H1 (cell line): ENCODE measurements at regions not wholly inside any gene's neighbourhood (a gene's known extent, or its start where the extent isn't known, plus 50 kb on each side); places are given as distances from the start of the nearest gene placed in this dataset.

Experiments used
- CTCF ChIA-PET: fragments of 300-600 bp; sonication (Branson Sonifier 250); formaldehyde crosslinking; loops from one replicate; lab custom pipeline; 2021; ENCODE audit not compliant: partially characterized antibody; lab: Charles Lee
- POLR2A ChIA-PET: fragments of 300-600 bp; sonication (Branson Sonifier 250); formaldehyde crosslinking; loops from one replicate; lab custom pipeline; 2021; ENCODE audit warnings: inconsistent platforms; ENCODE audit not compliant: partially characterized antibody; lab: Charles Lee
- DNase-seq, 2 experiments: peaks; one replicate each; pipeline versions ENCODE4 v3.0.0 to v3.0.0-alpha.2; 2010 to 2022; ENCODE audit warnings: low spot score in 2 of 2, low read depth in 1 of 2, mixed read lengths in 1 of 2
- FAIRE-seq: peaks from 2 replicates; lab custom pipeline; 2011; peaks lifted over from hg19 to GRCh38; lab: Jason Lieb, UNC
- H2AFZ ChIP-seq: 2 replicates; pipeline ENCODE4 v1.8.1; 2012; ENCODE audit warnings: low read length, inconsistent platforms
- H2AK5ac ChIP-seq: 2 replicates; pipeline ENCODE4 v1.6.1; 2013; ENCODE audit warnings: low read depth, low read length
- H2BK120ac ChIP-seq: replicated peaks from 2 replicates; pipeline ENCODE3; 2013; ENCODE audit warnings: low read depth, low read length, inconsistent platforms
- H2BK12ac ChIP-seq: 2 replicates; pipeline ENCODE4 v1.6.1; 2013; ENCODE audit warnings: low read depth, low read length
- H2BK15ac ChIP-seq: 2 replicates; pipeline ENCODE4 v1.6.1; 2013; ENCODE audit warnings: low read length
- H2BK20ac ChIP-seq: 2 replicates; pipeline ENCODE4 v1.6.1; 2013; ENCODE audit warnings: low read length
- H2BK5ac ChIP-seq: 2 replicates; pipeline ENCODE4 v1.6.1; 2013; ENCODE audit warnings: low read depth, low read length
- H3K14ac ChIP-seq: 2 replicates; pipeline ENCODE4 v1.6.1; 2013; ENCODE audit warnings: inconsistent platforms; ENCODE audit not compliant: insufficient read length
- H3K18ac ChIP-seq: 2 replicates; pipeline ENCODE4 v1.6.1; 2013; ENCODE audit warnings: low read length; ENCODE audit errors: extremely low read depth
- H3K23ac ChIP-seq: 2 replicates; pipeline ENCODE4 v1.6.1; 2013; ENCODE audit warnings: inconsistent platforms; ENCODE audit not compliant: insufficient read length
- H3K23me2 ChIP-seq: 2 replicates; pipeline ENCODE4 v1.6.1; 2013; ENCODE audit warnings: low read depth, low read length
- H3K27ac ChIP-seq: 2 replicates; pipeline ENCODE4 v1.6.1; 2011; ENCODE audit warnings: low read depth, low read length, inconsistent platforms
- H3K27me3 ChIP-seq, 4 experiments: replicated peaks in 1 of 4; 1 replicate in 1 of 4; 2 replicates in 3 of 4; pipeline versions ENCODE4 v1.6.1 to v1.8.1; 2011 to 2013; ENCODE audit warnings: low read length in 3 of 4, mild to moderate bottlenecking in 3 of 4, inconsistent platforms in 2 of 4, mixed read lengths in 2 of 4, moderate library complexity in 1 of 4; ENCODE audit not compliant: control insufficient read depth in 3 of 4, insufficient read depth in 3 of 4; ENCODE audit errors: extremely low read depth in 1 of 4
- H3K36me3 ChIP-seq, 4 experiments: 2 replicates each; pipeline versions ENCODE4 v1.6.1 to v1.8.1; 2011 to 2013; ENCODE audit warnings: mild to moderate bottlenecking in 4 of 4, low read length in 3 of 4, moderate library complexity in 2 of 4, control low read depth in 1 of 4, inconsistent platforms in 1 of 4; ENCODE audit not compliant: insufficient read depth in 4 of 4, control insufficient read depth in 2 of 4
- H3K4ac ChIP-seq: replicated peaks from 2 replicates; pipeline ENCODE3; 2013; ENCODE audit warnings: low read length, low read depth, mixed read lengths, inconsistent platforms; ENCODE audit not compliant: insufficient read length
- H3K4me1 ChIP-seq, 4 experiments: replicated peaks in 1 of 4; 1 replicate in 1 of 4; 2 replicates in 3 of 4; pipeline versions ENCODE4 v1.6.1 to v1.8.1; 2011 to 2013; ENCODE audit warnings: low read length in 3 of 4, inconsistent platforms in 2 of 4, mixed read lengths in 1 of 4; ENCODE audit not compliant: insufficient read depth in 4 of 4, control insufficient read depth in 3 of 4
- H3K4me2 ChIP-seq, 2 experiments: 2 replicates each; pipeline versions ENCODE4 v1.6.1 to v1.8.1; 2011 to 2013; ENCODE audit warnings: low read depth in 2 of 2, low read length in 2 of 2, control low read depth in 1 of 2, inconsistent platforms in 1 of 2, mild to moderate bottlenecking in 1 of 2; ENCODE audit not compliant: insufficient read depth in 1 of 2
- H3K4me3 ChIP-seq, 4 experiments: fragments of 200-600, 300-600 bp in 1 of 4; sonication (generic), shearing (Covaris generic), sonication (Bioruptor Twin) in 1 of 4; 2 replicates each; pipeline versions ENCODE4 v1.5.1 to v1.8.1; 2011 to 2016; ENCODE audit warnings: low read length in 4 of 4, low read depth in 3 of 4, control low read depth in 2 of 4, inconsistent platforms in 2 of 4, mild to moderate bottlenecking in 2 of 4, mixed read lengths in 1 of 4, moderate library complexity in 1 of 4; ENCODE audit not compliant: insufficient read depth in 2 of 4; ENCODE audit errors: extremely low read depth in 1 of 4
- H3K56ac ChIP-seq: replicated peaks from 2 replicates; pipeline ENCODE3; 2013; ENCODE audit warnings: low read depth, mild to moderate bottlenecking, mixed read lengths, low read length, inconsistent platforms; ENCODE audit not compliant: insufficient read length
- H3K79me1 ChIP-seq: 2 replicates; pipeline ENCODE4 v1.6.1; 2013; ENCODE audit warnings: low read depth, low read length, control low read depth
- H3K79me2 ChIP-seq, 2 experiments: 2 replicates each; pipeline versions ENCODE4 v1.6.1 to v1.8.1; 2012 to 2013; ENCODE audit warnings: low read length in 2 of 2, mild to moderate bottlenecking in 2 of 2, inconsistent platforms in 1 of 2; ENCODE audit not compliant: insufficient read depth in 2 of 2, control insufficient read depth in 1 of 2
- H3K9ac ChIP-seq, 4 experiments: replicated peaks in 1 of 4; 1 replicate in 1 of 4; 2 replicates in 3 of 4; pipeline versions ENCODE4 v1.6.1 to v1.8.1; 2011 to 2013; ENCODE audit warnings: low read depth in 3 of 4, low read length in 3 of 4, control low read depth in 2 of 4, mild to moderate bottlenecking in 2 of 4, moderate library complexity in 2 of 4, inconsistent platforms in 1 of 4; ENCODE audit errors: extremely low read depth in 1 of 4
- H3K9me3 ChIP-seq, 2 experiments: 2 replicates each; pipeline versions ENCODE4 v1.6.1 to v1.8.1; 2012 to 2013; ENCODE audit warnings: mild to moderate bottlenecking in 2 of 2, moderate library complexity in 2 of 2, control low read depth in 1 of 2, inconsistent platforms in 1 of 2, low read depth in 1 of 2, low read length in 1 of 2, mixed read lengths in 1 of 2; ENCODE audit not compliant: insufficient read depth in 2 of 2
- H4K20me1 ChIP-seq, 2 experiments: replicated peaks in 1 of 2; 2 replicates each; pipeline versions ENCODE3 to v1.8.1; 2011 to 2013; ENCODE audit warnings: inconsistent platforms in 2 of 2, low read length in 2 of 2, mild to moderate bottlenecking in 1 of 2; ENCODE audit not compliant: insufficient read depth in 2 of 2, control insufficient read depth in 1 of 2
- H4K5ac ChIP-seq: 2 replicates; pipeline ENCODE4 v1.6.1; 2013; ENCODE audit warnings: low read length, low read depth, mixed read lengths, inconsistent platforms; ENCODE audit not compliant: insufficient read length
- H4K8ac ChIP-seq: 2 replicates; pipeline ENCODE4 v1.8.0; 2013; ENCODE audit warnings: mild to moderate bottlenecking, moderate library complexity, low read length, inconsistent platforms; ENCODE audit not compliant: insufficient read depth; ENCODE audit errors: extremely low read depth
- H4K91ac ChIP-seq: replicated peaks from 2 replicates; pipeline ENCODE3; 2013; ENCODE audit warnings: low read length, mixed read lengths, inconsistent platforms; ENCODE audit not compliant: insufficient read length
- CTCF ChIP-seq, 3 experiments: IDR thresholded peaks; 1 replicate in 2 of 3; 2 replicates in 1 of 3; pipeline versions ENCODE4 v1.5.1 to v1.6.1; 2011; ENCODE audit warnings: low read length in 3 of 3, mild to moderate bottlenecking in 3 of 3, inconsistent platforms in 2 of 3, low read depth in 1 of 3, moderate library complexity in 1 of 3; ENCODE audit not compliant: insufficient read depth in 1 of 3; ENCODE audit errors: control extremely low read depth in 1 of 3
- EGR1 ChIP-seq: IDR thresholded peaks from 2 replicates; pipeline ENCODE4 v1.6.1; 2011; ENCODE audit warnings: low read depth, low read length, borderline replicate concordance
- HDAC2 ChIP-seq, 2 experiments: fragments of 300-600 bp in 1 of 2; sonication (generic) in 1 of 2; IDR thresholded peaks; 2 replicates each; pipeline ENCODE4 v1.6.1; 2011 to 2012; ENCODE audit warnings: low read depth in 2 of 2, low read length in 2 of 2, mild to moderate bottlenecking in 2 of 2, moderate library complexity in 2 of 2, borderline replicate concordance in 1 of 2, inconsistent platforms in 1 of 2
- JUND ChIP-seq: IDR thresholded peaks from 2 replicates; pipeline ENCODE4 v1.6.1; 2011; ENCODE audit warnings: mild to moderate bottlenecking, improper control_type of control experiment, low read length
- POLR2A ChIP-seq, 2 experiments: IDR thresholded peaks; 1 replicate in 1 of 2; 2 replicates in 1 of 2; pipeline ENCODE4 v1.6.1; 2011; ENCODE audit warnings: low read depth in 2 of 2, low read length in 2 of 2, mild to moderate bottlenecking in 2 of 2; ENCODE audit errors: control extremely low read depth in 1 of 2
- RAD21 ChIP-seq, 2 experiments: IDR thresholded peaks in 1 of 2; conservative IDR thresholded peaks in 1 of 2; 2 replicates each; pipeline ENCODE4 v1.6.1; 2011; ENCODE audit warnings: low read depth in 2 of 2, low read length in 2 of 2, improper control_type of control experiment in 1 of 2, inconsistent platforms in 1 of 2, mild to moderate bottlenecking in 1 of 2, moderate library complexity in 1 of 2
- SUZ12 ChIP-seq: fragments of 200-600 bp; sonication (generic); IDR thresholded peaks from 2 replicates; pipeline ENCODE4 v1.6.1; 2012; ENCODE audit warnings: mild to moderate bottlenecking, inconsistent platforms, low read length, moderate library complexity, mixed read lengths
- TAF1 ChIP-seq: IDR thresholded peaks from 2 replicates; pipeline ENCODE4 v1.6.1; 2011; ENCODE audit warnings: mild to moderate bottlenecking, low read depth, low read length
- TBP ChIP-seq: IDR thresholded peaks from 2 replicates; pipeline ENCODE4 v1.6.1; 2011; ENCODE audit warnings: low read depth, low read length, improper control_type of control experiment
- TEAD4 ChIP-seq: IDR thresholded peaks from 2 replicates; pipeline ENCODE4 v1.6.1; 2012; ENCODE audit warnings: low read depth, low read length, inconsistent platforms, mixed read lengths
- WGBS, 2 experiments: shearing (Covaris generic) in 1 of 2; methylation state at CpG; one replicate each; pipeline versions ENCODE4 v1.1.6 to v1.1.7; 2013 to 2015; ENCODE audit warnings: low lambda C conversion rate in 2 of 2, mixed read lengths in 2 of 2, inconsistent platforms in 1 of 2, low coverage in 1 of 2, missing lambda C conversion rate in 1 of 2; ENCODE audit not compliant: insufficient replicate concordance in 2 of 2, insufficient coverage in 1 of 2, insufficient read length in 1 of 2; ENCODE audit errors: extremely low coverage in 1 of 2, missing lambda C conversion rate in 1 of 2; 5-methylcytosine and 5-hydroxymethylcytosine counted together

- no peak overlapping the region for H3K4ac ChIP-seq
- H3K14ac ChIP-seq = no peak overlapping the region
- no peak overlapping the region for H3K27ac ChIP-seq
- no peak overlapping the region for H2BK120ac ChIP-seq
- H4K20me1 ChIP-seq = no peaks in the 10 kb centered on the region
- no peak overlapping the region for H3K9ac ChIP-seq
- H2BK12ac ChIP-seq = no peak overlapping the region; the same call in 1 of the 2 replicates
- WGBS, 2 experiments = 86% methylated on average over 7 of the region's 7 CpGs; no CpG with 5 or more reads in 1 of the 2 experiments
- H2AFZ ChIP-seq = no peak overlapping the region
- no peak overlapping the region for H4K5ac ChIP-seq
- no peak overlapping the region for H3K18ac ChIP-seq
- DNase-seq (no peak), FAIRE-seq (no peak)
- no peaks in the 10 kb centered on the region for H3K9me3 ChIP-seq
- no peaks in the 10 kb centered on the region for H3K79me1 ChIP-seq
- H3K56ac ChIP-seq = no peak overlapping the region
- H3K23ac ChIP-seq = no peak overlapping the region
- no peak overlapping the region for H3K4me3 ChIP-seq
- H3K27me3 ChIP-seq = no peaks in the 10 kb centered on the region
- 0 out of 2 replicates have a peak overlapping the region, but pooled peaks have one; percentile 53 for H2BK15ac ChIP-seq
- H4K91ac ChIP-seq = no peak overlapping the region
- H3K4me2 ChIP-seq = no peak overlapping the region
- no peak overlapping the region; the same call in 1 of the 2 replicates for H2AK5ac ChIP-seq
- no peak overlapping the region; the same call in 1 of the 2 replicates for H2BK5ac ChIP-seq
- POLR2A ChIA-PET = interaction anchor here (0.6 kb wide), 1 partner anchor 54 kb away, joined by 3 read pairs; no protein-coding TSS in a partner anchor
- no peaks in the 10 kb centered on the region for H3K4me1 ChIP-seq
- no peaks in the 10 kb centered on the region for H3K36me3 ChIP-seq
- H3K79me2 ChIP-seq = no peaks in the 10 kb centered on the region
- H2BK20ac ChIP-seq = 0 out of 2 replicates have a peak overlapping the region, but pooled peaks have one; percentile 15
- no peaks in the 10 kb centered on the region for H3K23me2 ChIP-seq
- CTCF ChIA-PET = interaction anchor here (1.9 kb wide), 1 partner anchor 237 kb away, joined by 5 read pairs; no protein-coding TSS in a partner anchor
- no peak overlapping the region for H4K8ac ChIP-seq
- TF ChIP-seq CTCF (IDR thresholded peaks at IDR 0.05; ENCODE audit: control extremely low read depth in 1 of 3, insufficient read depth in 1 of 3, low read depth in 1 of 3, low read length in 3 of 3) (no peak), HDAC2 (IDR thresholded peaks at IDR 0.05; ENCODE audit: borderline replicate concordance in 1 of 2, low read depth in 2 of 2, low read length in 2 of 2) (peak in 1 of 2 experiments; percentile 92; a peak in 1 of 4 replicates), TEAD4 (no peak), POLR2A (IDR thresholded peaks at IDR 0.05; ENCODE audit: control extremely low read depth in 1 of 2, low read depth in 2 of 2, low read length in 2 of 2) (no peak), RAD21 (IDR thresholded peaks at IDR 0.05 in 1 of 2, conservative IDR thresholded peaks at IDR 0.05 in 1 of 2; ENCODE audit: low read depth in 2 of 2, low read length in 2 of 2) (no peak), TAF1 (no peak), JUND (no peak), EGR1 (no peak), SUZ12 (no peak), TBP (no peak)
Measured at GRCh38 chr20:56788041-56788670, 159.1 kb downstream of the TFAP2C start.
